Activated CD8-positive, alpha-beta T cell treated with anti-CD3 and anti-CD28 coated beads for 36 hours (primary cell): ENCODE measurements at regions not wholly inside any gene's neighbourhood (a gene's known extent, or its start where the extent isn't known, plus 50 kb on each side); places are given as distances from the start of the nearest gene placed in this dataset.

Source experiments
- ATAC-seq: fragments of 200-7000 bp; cut with Tn5 transposase; one replicate; pipeline ENCODE4 v1.10.0; 2021; ENCODE audit warnings: mild to moderate bottlenecking, moderate library complexity
- CTCF ChIA-PET: fragments of 350-600 bp; sonication (Branson Sonifier 250); formaldehyde crosslinking; loops from one replicate; lab custom pipeline; 2021; ENCODE audit warnings: antibody characterized with exemption; lab: Charles Lee
- POLR2A ChIA-PET: fragments of 350-600 bp; sonication (Branson Sonifier 250); formaldehyde crosslinking; loops from one replicate; lab custom pipeline; 2021; ENCODE audit warnings: antibody characterized with exemption; lab: Charles Lee
- DNase-seq: peaks from one replicate; pipeline ENCODE4 v3.0.0-alpha.2; 2020
- H3K27ac Mint-ChIP-seq: one replicate; pipeline ENCODE4 v1.8.0; 2021; ENCODE audit warnings: mild to moderate bottlenecking, mixed read lengths
- H3K27me3 Mint-ChIP-seq: one replicate; pipeline ENCODE4 v1.8.0; 2021; ENCODE audit warnings: mixed read lengths
- H3K36me3 Mint-ChIP-seq: one replicate; pipeline ENCODE4 v1.8.0; 2021; ENCODE audit warnings: low read depth, mixed read lengths
- H3K4me1 Mint-ChIP-seq: one replicate; pipeline ENCODE4 v1.8.0; 2021; ENCODE audit warnings: low read depth, mixed read lengths
- H3K4me3 Mint-ChIP-seq: one replicate; pipeline ENCODE4 v1.8.0; 2021; ENCODE audit warnings: mild to moderate bottlenecking, moderate library complexity, mixed read lengths
- H3K9me3 Mint-ChIP-seq: one replicate; pipeline ENCODE4 v1.8.0; 2021; ENCODE audit warnings: mixed read lengths
- CTCF ChIP-seq: fragments of 200-600 bp; IDR thresholded peaks from one replicate; pipeline ENCODE4 v1.8.0; 2022; ENCODE audit warnings: antibody characterized with exemption, mild to moderate bottlenecking
- intact Hi-C: fragments of 100-400 bp; cut with micrococcal nuclease; formaldehyde crosslinking; loops from one replicate; pipeline ENCODE4 v1.10.0; 2022

- DNase-seq: no peak
- Mint-ChIP-seq H3K4me1 (no peaks in the 10 kb centered on the region), H3K27ac (no peak overlapping the region), H3K36me3 (no peaks in the 10 kb centered on the region), H3K27me3 (no peaks in the 10 kb centered on the region), H3K4me3 (no peak overlapping the region), H3K9me3 (no peaks in the 10 kb centered on the region)
- no peak for ATAC-seq
- no peak for TF ChIP-seq CTCF
- POLR2A ChIA-PET: no interaction called here
- CTCF ChIA-PET: no interaction called here
- intact Hi-C loops: no loop called here
These were observed 61.2 kb downstream of the VIP start for GRCh38 chr6:152811785-152812184.

GRCh38 chr6:152815230-152815872 lies 64.8 kb downstream of the VIP start:
- intact Hi-C loops: no loop called here
- DNase-seq (no peak), ATAC-seq (no peak)
- Mint-ChIP-seq H3K4me3 (no peak overlapping the region), H3K9me3 (no peaks in the 10 kb centered on the region), H3K27me3 (no peaks in the 10 kb centered on the region), H3K27ac (no peak overlapping the region), H3K4me1 (no peaks in the 10 kb centered on the region), H3K36me3 (no peaks in the 10 kb centered on the region)
- ChIA-PET POLR2A (no interaction called here), CTCF (no interaction called here)
- TF ChIP-seq CTCF: no peak

- Mint-ChIP-seq H3K9me3 (no peaks in the 10 kb centered on the region), H3K27ac (no peak overlapping the region), H3K4me1 (no peaks in the 10 kb centered on the region), H3K36me3 (no peaks in the 10 kb centered on the region), H3K27me3 (no peaks in the 10 kb centered on the region), H3K4me3 (no peak overlapping the region)
- ChIA-PET CTCF (no interaction called here), POLR2A (no interaction called here)
- no peak for TF ChIP-seq CTCF
- intact Hi-C loops: no loop called here
- DNase-seq (no peak), ATAC-seq (no peak)
These were observed 65.5 kb downstream of the VIP start for GRCh38 chr6:152816055-152816454.

DNA sequence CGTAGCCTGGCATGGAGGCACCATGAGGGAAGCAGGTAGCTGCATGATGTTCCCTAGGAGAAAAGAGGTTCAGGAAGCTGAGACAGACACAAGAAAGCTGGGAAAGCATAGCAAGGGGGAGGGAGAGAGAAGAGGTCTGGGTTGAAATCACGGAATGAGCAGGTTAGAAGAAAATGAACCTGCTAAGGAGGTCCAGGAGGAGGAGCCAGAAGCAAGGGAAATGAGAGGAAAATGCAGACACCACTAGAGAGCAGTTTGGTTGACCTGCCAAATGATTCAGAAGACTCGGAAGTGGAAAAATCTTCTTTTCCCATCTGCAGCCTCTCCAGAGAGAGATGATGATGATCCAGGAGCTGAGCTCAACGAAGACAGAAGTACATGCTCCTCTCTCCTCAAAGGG lies 70.9 kb downstream of the VIP start:
- ChIA-PET CTCF (interaction anchor here (1.0 kb wide), 1 partner anchor 16 kb away, joined by 3 read pairs; no protein-coding TSS in a partner anchor), POLR2A (no interaction called here)
- DNase-seq: no peak
- Mint-ChIP-seq H3K9me3 (no peaks in the 10 kb centered on the region), H3K36me3 (no peaks in the 10 kb centered on the region), H3K27me3 (peaks cover 1% of the 10 kb centered on the region), H3K4me1 (no peaks in the 10 kb centered on the region), H3K4me3 (no peak overlapping the region), H3K27ac (no peak overlapping the region)
- no peak for ATAC-seq
- intact Hi-C loops: no loop called here
- no peak for TF ChIP-seq CTCF

- no peak for ATAC-seq
- intact Hi-C loops: no loop called here
- peaks cover 1% of the 10 kb centered on the region for H3K27me3 Mint-ChIP-seq
- no peak overlapping the region for H3K4me3 Mint-ChIP-seq
- H3K36me3 Mint-ChIP-seq: no peaks in the 10 kb centered on the region
- TF ChIP-seq CTCF: no peak
- no peaks in the 10 kb centered on the region for H3K9me3 Mint-ChIP-seq
- DNase-seq: no peak
- no peak overlapping the region for H3K27ac Mint-ChIP-seq
- POLR2A ChIA-PET: no interaction called here
- H3K4me1 Mint-ChIP-seq: no peaks in the 10 kb centered on the region
- CTCF ChIA-PET: no interaction called here
These were observed 74.1 kb downstream of the VIP start for GRCh38 chr6:152824666-152825065.
